Stomach (tissue), 4 donors: ENCODE measurements at regions not wholly inside any gene's neighbourhood (a gene's known extent, or its start where the extent isn't known, plus 50 kb on each side); places are given as distances from the start of the nearest gene placed in this dataset.

Experiments used
- POLR2A ChIP-seq, 4 donors: fragments of 450-650 bp; IDR thresholded peaks; one replicate each; pipeline ENCODE4 v1.6.1; 2016; ENCODE audit warnings: antibody characterized with exemption in 4 of 4, control low read depth in 2 of 4, mild to moderate bottlenecking in 1 of 4, moderate library complexity in 1 of 4
- TF ChIP-seq, protein P1 (sequence below), 7 experiments: fragments of 450-650 bp in 4 of 7; fragments of 200-600 bp in 3 of 7; sonication (generic) in 3 of 7; IDR thresholded peaks; one replicate each; pipeline ENCODE4 v1.5.1; 2016 to 2019; ENCODE audit warnings: antibody characterized with exemption in 7 of 7, control low read depth in 2 of 7, mild to moderate bottlenecking in 1 of 7

DNA sequence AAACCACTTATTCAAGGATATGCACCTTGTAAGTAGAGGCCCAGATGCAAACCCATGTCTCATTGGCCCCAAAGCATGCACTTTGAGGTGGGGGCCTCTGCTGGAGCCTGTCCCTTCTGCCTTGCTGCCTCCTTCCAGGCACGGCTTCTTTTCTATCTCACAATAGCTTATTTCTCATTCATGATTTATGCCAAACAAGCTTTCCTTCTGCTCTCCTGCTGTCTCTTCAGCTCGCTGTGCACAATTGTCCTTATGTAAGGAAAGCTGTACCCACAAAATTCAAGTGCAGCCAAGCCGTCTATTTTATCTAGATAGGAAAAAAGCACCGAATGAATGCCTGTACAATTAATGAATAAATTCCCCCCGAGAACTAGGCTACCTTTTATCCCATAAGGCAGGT, 124.8 kb upstream of the PACRGL start:
- TF ChIP-seq, protein P1, sequence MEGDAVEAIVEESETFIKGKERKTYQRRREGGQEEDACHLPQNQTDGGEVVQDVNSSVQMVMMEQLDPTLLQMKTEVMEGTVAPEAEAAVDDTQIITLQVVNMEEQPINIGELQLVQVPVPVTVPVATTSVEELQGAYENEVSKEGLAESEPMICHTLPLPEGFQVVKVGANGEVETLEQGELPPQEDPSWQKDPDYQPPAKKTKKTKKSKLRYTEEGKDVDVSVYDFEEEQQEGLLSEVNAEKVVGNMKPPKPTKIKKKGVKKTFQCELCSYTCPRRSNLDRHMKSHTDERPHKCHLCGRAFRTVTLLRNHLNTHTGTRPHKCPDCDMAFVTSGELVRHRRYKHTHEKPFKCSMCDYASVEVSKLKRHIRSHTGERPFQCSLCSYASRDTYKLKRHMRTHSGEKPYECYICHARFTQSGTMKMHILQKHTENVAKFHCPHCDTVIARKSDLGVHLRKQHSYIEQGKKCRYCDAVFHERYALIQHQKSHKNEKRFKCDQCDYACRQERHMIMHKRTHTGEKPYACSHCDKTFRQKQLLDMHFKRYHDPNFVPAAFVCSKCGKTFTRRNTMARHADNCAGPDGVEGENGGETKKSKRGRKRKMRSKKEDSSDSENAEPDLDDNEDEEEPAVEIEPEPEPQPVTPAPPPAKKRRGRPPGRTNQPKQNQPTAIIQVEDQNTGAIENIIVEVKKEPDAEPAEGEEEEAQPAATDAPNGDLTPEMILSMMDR (IDR thresholded peaks at IDR 0.05) = no peak
- no peak for TF ChIP-seq POLR2A (IDR thresholded peaks at IDR 0.05)
